ENCODE measurements at regions not wholly inside any gene's neighbourhood (a gene's known extent, or its start where the extent isn't known, plus 50 kb on each side); places are given as distances from the start of the nearest gene placed in this dataset.

DNA sequence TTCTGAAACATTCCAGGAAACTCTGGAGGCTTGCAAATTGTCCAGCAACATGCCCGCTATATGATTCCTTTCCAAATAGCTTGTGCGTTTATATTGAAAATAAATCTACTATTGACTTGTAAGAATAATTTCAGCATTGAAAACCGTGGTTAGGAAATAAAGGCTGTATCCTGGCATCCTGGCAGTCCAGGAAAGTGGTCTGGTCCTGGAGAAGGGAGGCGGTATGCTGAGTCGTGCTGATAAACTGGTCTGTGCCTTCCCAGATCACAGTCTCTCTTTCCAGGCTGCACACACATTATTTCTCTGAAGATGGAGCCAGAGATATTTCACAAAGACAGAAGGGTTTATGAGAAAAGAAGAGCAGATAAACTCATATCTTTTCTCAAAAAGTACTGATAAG lies 350.1 kb upstream of the COBL start:
- Mint-ChIP-seq H3K27me3 (peaks cover 0 to 2% of the 10 kb centered on the region in 2 donors), H3K9me3 (peaks cover 5 to 14% (median 6%) of the 10 kb centered on the region in 5 donors), H3K36me3 (no peaks in the 10 kb centered on the region), H3K27ac (no peak overlapping the region), H3K4me1 (no peaks in the 10 kb centered on the region), H3K4me3 (no peak overlapping the region)
- ChIA-PET CTCF (no interaction called here), POLR2A (no interaction called here)
- no peak overlapping the region for H3K27ac ChIP-seq (ENCODE audit: low read depth, low read length)
- no peaks in the 10 kb centered on the region for H3K4me1 ChIP-seq (ENCODE audit: insufficient read depth, low read length)
- no peaks in the 10 kb centered on the region for H3K36me3 ChIP-seq (ENCODE audit: insufficient read depth, low read length)
- no peaks in the 10 kb centered on the region for H3K27me3 ChIP-seq (ENCODE audit: insufficient read depth, low read length, poor library complexity, severe bottlenecking)
- DNase-seq: no peak
- no peak overlapping the region for H3K4me3 ChIP-seq (ENCODE audit: low read length)
- no peaks in the 10 kb centered on the region for H3K9me3 ChIP-seq (ENCODE audit: low read length)

DNA sequence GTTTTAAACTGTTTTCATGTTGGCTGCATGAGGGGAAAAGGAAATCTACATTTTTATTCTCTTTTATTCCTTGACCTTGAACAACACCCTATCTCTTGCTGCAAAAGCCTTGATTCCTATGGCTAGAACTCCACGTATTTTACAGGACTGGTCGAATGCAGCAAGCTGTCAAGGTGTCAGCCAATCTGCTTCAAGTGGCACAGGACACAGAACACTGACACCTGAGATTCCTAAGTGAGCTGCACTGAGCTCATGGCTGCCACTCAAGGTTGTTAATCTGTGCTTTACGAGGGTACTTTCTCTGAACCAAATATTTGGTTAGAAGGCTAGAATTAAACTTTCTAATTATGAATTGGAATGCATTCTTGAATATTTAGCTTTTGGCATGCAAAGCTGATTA lies 349.7 kb upstream of the COBL start:
- Mint-ChIP-seq H3K4me1 (no peaks in the 10 kb centered on the region), H3K36me3 (no peaks in the 10 kb centered on the region), H3K4me3 (no peak overlapping the region), H3K9me3 (peaks cover 3 to 14% (median 5%) of the 10 kb centered on the region in 5 donors), H3K27me3 (peaks cover 0 to 2% of the 10 kb centered on the region in 2 donors), H3K27ac (no peak overlapping the region)
- Histone ChIP-seq H3K4me1 (ENCODE audit: insufficient read depth, low read length) (no peaks in the 10 kb centered on the region), H3K4me3 (ENCODE audit: low read length) (no peak overlapping the region), H3K36me3 (ENCODE audit: insufficient read depth, low read length) (no peaks in the 10 kb centered on the region), H3K27me3 (ENCODE audit: insufficient read depth, low read length, poor library complexity, severe bottlenecking) (no peaks in the 10 kb centered on the region), H3K27ac (ENCODE audit: low read depth, low read length) (no peak overlapping the region), H3K9me3 (ENCODE audit: low read length) (no peaks in the 10 kb centered on the region)
- ChIA-PET POLR2A (no interaction called here), CTCF (no interaction called here)
- DNase-seq: no peak

DNA sequence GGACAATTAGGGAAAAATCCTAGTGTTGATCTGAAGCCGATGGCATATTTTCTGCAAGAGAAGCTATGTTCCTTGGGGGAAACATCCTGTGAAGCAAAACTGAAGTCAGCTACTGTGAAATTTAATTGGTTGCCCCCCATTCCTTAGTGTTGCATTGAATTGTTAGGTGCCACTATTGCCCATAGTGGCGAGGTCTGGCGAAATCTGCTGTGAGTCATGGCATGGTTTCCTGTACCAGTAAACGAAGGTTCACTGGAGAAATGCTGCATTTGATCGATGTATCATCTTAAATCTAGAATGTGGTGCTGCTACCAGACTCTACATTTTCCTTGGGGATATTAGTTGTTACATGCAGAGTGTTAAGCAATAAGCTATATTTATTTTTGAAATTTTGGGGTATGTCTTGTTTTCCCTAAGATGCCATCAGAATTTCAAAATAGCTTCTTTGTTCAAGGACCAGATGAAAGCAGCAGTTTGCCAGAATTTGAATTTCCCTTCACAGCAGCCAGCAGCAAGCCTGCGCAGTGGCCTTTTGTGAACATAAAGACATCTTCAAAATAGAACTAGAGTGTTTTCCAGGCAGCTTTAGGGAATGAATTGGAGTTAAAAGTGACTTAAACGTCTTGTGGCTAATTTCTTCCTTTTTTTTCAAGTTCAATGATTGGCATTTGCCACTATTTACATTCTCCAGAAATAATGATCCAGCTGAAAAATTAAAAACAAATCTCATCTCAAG lies 348.6 kb upstream of the COBL start:
- H3K27ac ChIP-seq (ENCODE audit: low read depth, low read length): no peak overlapping the region
- H3K4me3 Mint-ChIP-seq: no peak overlapping the region
- ChIA-PET POLR2A (no interaction called here), CTCF (no interaction called here)
- DNase-seq: no peak
- no peaks in the 10 kb centered on the region for H3K36me3 Mint-ChIP-seq
- H3K9me3 Mint-ChIP-seq: peaks cover 2 to 14% (median 6%) of the 10 kb centered on the region in 5 donors
- H3K9me3 ChIP-seq (ENCODE audit: low read length): no peaks in the 10 kb centered on the region
- H3K4me1 ChIP-seq (ENCODE audit: insufficient read depth, low read length): no peaks in the 10 kb centered on the region
- no peaks in the 10 kb centered on the region for H3K4me1 Mint-ChIP-seq
- no peaks in the 10 kb centered on the region for H3K27me3 ChIP-seq (ENCODE audit: insufficient read depth, low read length, poor library complexity, severe bottlenecking)
- no peak overlapping the region for H3K27ac Mint-ChIP-seq
- H3K4me3 ChIP-seq (ENCODE audit: low read length): no peak overlapping the region
- H3K27me3 Mint-ChIP-seq: peaks cover 0 to 2% of the 10 kb centered on the region in 2 donors
- H3K36me3 ChIP-seq (ENCODE audit: insufficient read depth, low read length): no peaks in the 10 kb centered on the region

DNA sequence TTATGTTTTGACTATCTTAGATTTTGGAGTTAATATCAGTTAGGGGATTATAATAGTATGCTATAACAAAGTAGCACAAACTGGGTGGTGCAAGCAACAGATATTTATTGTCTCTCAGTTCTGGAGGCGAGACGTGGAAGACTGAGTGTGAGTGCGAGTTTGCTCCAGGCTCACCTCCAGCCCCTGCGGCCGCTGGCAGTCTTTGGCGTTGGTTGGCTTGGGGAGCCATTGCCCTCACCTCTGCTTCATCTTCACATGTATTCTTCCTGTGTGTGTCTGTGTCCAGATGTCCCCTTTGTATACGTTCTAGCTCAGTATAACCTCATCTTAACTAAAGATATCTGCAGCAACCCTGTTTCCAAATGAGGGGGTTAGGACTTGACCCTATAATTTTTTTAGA lies 343.9 kb upstream of the COBL start:
- Mint-ChIP-seq H3K27me3 (peaks cover 0 to 2% of the 10 kb centered on the region in 2 donors), H3K4me3 (no peak overlapping the region), H3K9me3 (peaks cover 4 to 11% (median 7%) of the 10 kb centered on the region in 5 donors), H3K27ac (no peak overlapping the region), H3K36me3 (no peaks in the 10 kb centered on the region), H3K4me1 (no peaks in the 10 kb centered on the region)
- Histone ChIP-seq H3K4me1 (ENCODE audit: insufficient read depth, low read length) (no peaks in the 10 kb centered on the region), H3K4me3 (ENCODE audit: low read length) (no peak overlapping the region), H3K27me3 (ENCODE audit: insufficient read depth, low read length, poor library complexity, severe bottlenecking) (no peaks in the 10 kb centered on the region), H3K27ac (ENCODE audit: low read depth, low read length) (no peak overlapping the region), H3K9me3 (ENCODE audit: low read length) (no peaks in the 10 kb centered on the region), H3K36me3 (ENCODE audit: insufficient read depth, low read length) (no peaks in the 10 kb centered on the region)
- no peak for DNase-seq
- CTCF ChIA-PET: no interaction called here
- POLR2A ChIA-PET: no interaction called here

DNA sequence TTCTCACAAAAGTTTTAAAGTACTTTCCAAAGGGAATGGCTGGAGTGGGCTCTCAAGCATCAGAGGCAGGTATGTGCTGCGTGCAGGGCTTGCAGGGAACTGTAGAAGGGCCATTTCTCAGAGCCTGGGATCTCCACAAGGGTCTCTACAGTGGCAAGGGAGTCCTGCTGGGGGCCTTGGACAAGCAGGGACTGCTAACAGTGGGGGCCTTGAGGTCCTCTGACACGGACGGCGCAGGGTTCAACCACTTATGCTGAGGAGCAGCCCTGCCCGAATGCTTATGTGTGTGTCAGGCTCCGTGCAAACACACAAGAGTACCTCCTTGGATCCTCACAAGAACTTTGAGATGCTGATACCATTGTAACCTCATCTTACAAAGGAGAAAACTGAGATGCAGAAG lies 342.1 kb upstream of the COBL start:
- ChIA-PET POLR2A (no interaction called here), CTCF (no interaction called here)
- H3K36me3 ChIP-seq (ENCODE audit: insufficient read depth, low read length): no peaks in the 10 kb centered on the region
- no peaks in the 10 kb centered on the region for H3K36me3 Mint-ChIP-seq
- no peaks in the 10 kb centered on the region for H3K4me1 Mint-ChIP-seq
- H3K4me3 Mint-ChIP-seq: no peak overlapping the region
- no peak overlapping the region for H3K4me3 ChIP-seq (ENCODE audit: low read length)
- H3K4me1 ChIP-seq (ENCODE audit: insufficient read depth, low read length): no peaks in the 10 kb centered on the region
- no peak overlapping the region for H3K27ac Mint-ChIP-seq
- H3K27me3 ChIP-seq (ENCODE audit: insufficient read depth, low read length, poor library complexity, severe bottlenecking): no peaks in the 10 kb centered on the region
- H3K27me3 Mint-ChIP-seq: no peaks in the 10 kb centered on the region
- H3K9me3 ChIP-seq (ENCODE audit: low read length): no peaks in the 10 kb centered on the region
- DNase-seq: no peak
- H3K9me3 Mint-ChIP-seq: peaks cover 4 to 15% (median 7%) of the 10 kb centered on the region in 5 donors
- H3K27ac ChIP-seq (ENCODE audit: low read depth, low read length): no peak overlapping the region

GRCh38 chr7:51647931-51648351 lies 331.3 kb upstream of the COBL start:
- H3K4me3 ChIP-seq (ENCODE audit: low read length): no peak overlapping the region
- Mint-ChIP-seq H3K4me1 (no peaks in the 10 kb centered on the region), H3K27me3 (no peaks in the 10 kb centered on the region), H3K27ac (no peak overlapping the region), H3K9me3 (peaks cover 4 to 13% (median 5%) of the 10 kb centered on the region in 5 donors), H3K36me3 (no peaks in the 10 kb centered on the region), H3K4me3 (no peak overlapping the region)
- POLR2A ChIA-PET: no interaction called here
- H3K36me3 ChIP-seq (ENCODE audit: insufficient read depth, low read length): no peaks in the 10 kb centered on the region
- DNase-seq: no peak
- no peak overlapping the region for H3K27ac ChIP-seq (ENCODE audit: low read depth, low read length)
- H3K4me1 ChIP-seq (ENCODE audit: insufficient read depth, low read length): no peaks in the 10 kb centered on the region
- CTCF ChIA-PET: no interaction called here
- H3K9me3 ChIP-seq (ENCODE audit: low read length): no peaks in the 10 kb centered on the region
- no peaks in the 10 kb centered on the region for H3K27me3 ChIP-seq (ENCODE audit: insufficient read depth, low read length, poor library complexity, severe bottlenecking)

- Mint-ChIP-seq H3K27me3 (no peaks in the 10 kb centered on the region), H3K4me3 (no peak overlapping the region), H3K9me3 (peaks cover 4 to 13% (median 6%) of the 10 kb centered on the region in 5 donors), H3K4me1 (no peaks in the 10 kb centered on the region), H3K27ac (no peak overlapping the region), H3K36me3 (no peaks in the 10 kb centered on the region)
- H3K4me1 ChIP-seq (ENCODE audit: insufficient read depth, low read length): no peaks in the 10 kb centered on the region
- no peaks in the 10 kb centered on the region for H3K36me3 ChIP-seq (ENCODE audit: insufficient read depth, low read length)
- no peak for DNase-seq
- ChIA-PET POLR2A (no interaction called here), CTCF (no interaction called here)
- H3K9me3 ChIP-seq (ENCODE audit: low read length): no peaks in the 10 kb centered on the region
- H3K27ac ChIP-seq (ENCODE audit: low read depth, low read length): no peak overlapping the region
- no peak overlapping the region for H3K4me3 ChIP-seq (ENCODE audit: low read length)
- H3K27me3 ChIP-seq (ENCODE audit: insufficient read depth, low read length, poor library complexity, severe bottlenecking): no peaks in the 10 kb centered on the region
Measured at GRCh38 chr7:51647486-51647885, 330.9 kb upstream of the COBL start.

- H3K9me3 Mint-ChIP-seq: peaks cover 1 to 9% (median 6%) of the 10 kb centered on the region in 5 donors
- H3K27ac Mint-ChIP-seq: no peak overlapping the region
- H3K4me1 Mint-ChIP-seq: no peaks in the 10 kb centered on the region
- Histone ChIP-seq H3K27me3 (ENCODE audit: insufficient read depth, low read length, poor library complexity, severe bottlenecking) (no peaks in the 10 kb centered on the region), H3K9me3 (ENCODE audit: low read length) (no peaks in the 10 kb centered on the region), H3K27ac (ENCODE audit: low read depth, low read length) (no peak overlapping the region), H3K36me3 (ENCODE audit: insufficient read depth, low read length) (no peaks in the 10 kb centered on the region), H3K4me1 (ENCODE audit: insufficient read depth, low read length) (no peaks in the 10 kb centered on the region), H3K4me3 (ENCODE audit: low read length) (no peak overlapping the region)
- CTCF ChIA-PET: no interaction called here
- POLR2A ChIA-PET: no interaction called here
- H3K27me3 Mint-ChIP-seq: no peaks in the 10 kb centered on the region
- DNase-seq: no peak
- H3K36me3 Mint-ChIP-seq: no peaks in the 10 kb centered on the region
- H3K4me3 Mint-ChIP-seq: no peak overlapping the region
Measured at GRCh38 chr7:51645702-51646298, 329.2 kb upstream of the COBL start.

All from CD8-positive, alpha-beta memory T cell (primary cell).